LHCN-M2 (cell line): ENCODE measurements at regions not wholly inside any gene's neighbourhood (a gene's known extent, or its start where the extent isn't known, plus 50 kb on each side); places are given as distances from the start of the nearest gene placed in this dataset.

Experiments used
- DNase-seq: peaks from one replicate; pipeline ENCODE4 v3.0.0-alpha.2; 2012; ENCODE audit warnings: low read depth

DNA sequence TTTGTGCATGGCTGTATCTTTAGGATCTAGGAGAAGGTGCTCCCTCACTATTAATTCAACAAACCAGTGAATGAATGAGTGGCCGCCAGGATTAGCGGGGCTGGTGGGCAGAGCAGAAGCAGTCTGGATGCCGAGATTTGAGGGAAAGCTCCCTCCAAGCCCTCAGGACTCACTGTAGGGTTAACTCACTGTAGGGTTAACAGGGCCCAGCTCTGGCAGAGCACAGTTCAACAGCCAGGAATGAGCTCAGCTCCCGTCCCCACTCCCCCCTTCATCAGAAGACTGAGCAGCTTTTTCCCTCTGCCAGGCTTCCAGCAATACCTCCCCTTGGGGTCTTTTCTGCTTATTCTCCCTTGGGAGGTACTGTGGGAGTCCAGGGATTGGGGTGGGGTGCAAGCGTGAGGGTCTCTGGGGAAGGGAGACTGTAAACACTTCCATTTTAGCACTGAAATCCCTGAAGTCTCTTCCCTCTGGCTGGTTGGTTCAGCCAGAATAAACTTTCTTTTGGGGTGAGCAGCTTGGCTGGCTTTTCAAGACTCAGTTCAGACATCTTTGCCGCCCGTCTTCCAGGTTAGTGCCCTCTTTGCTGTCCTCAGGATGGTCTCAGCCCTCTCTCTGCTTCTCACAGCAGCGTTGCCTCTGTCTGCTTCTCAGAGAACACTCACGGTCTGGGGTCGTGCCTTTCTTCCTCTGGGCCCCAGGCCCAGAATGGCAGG, 53.7 kb upstream of the WSB1 start:
- no peak for DNase-seq

- no peak for DNase-seq
Measured at GRCh38 chr17:27240802-27241155, 53.1 kb upstream of the WSB1 start.

DNA sequence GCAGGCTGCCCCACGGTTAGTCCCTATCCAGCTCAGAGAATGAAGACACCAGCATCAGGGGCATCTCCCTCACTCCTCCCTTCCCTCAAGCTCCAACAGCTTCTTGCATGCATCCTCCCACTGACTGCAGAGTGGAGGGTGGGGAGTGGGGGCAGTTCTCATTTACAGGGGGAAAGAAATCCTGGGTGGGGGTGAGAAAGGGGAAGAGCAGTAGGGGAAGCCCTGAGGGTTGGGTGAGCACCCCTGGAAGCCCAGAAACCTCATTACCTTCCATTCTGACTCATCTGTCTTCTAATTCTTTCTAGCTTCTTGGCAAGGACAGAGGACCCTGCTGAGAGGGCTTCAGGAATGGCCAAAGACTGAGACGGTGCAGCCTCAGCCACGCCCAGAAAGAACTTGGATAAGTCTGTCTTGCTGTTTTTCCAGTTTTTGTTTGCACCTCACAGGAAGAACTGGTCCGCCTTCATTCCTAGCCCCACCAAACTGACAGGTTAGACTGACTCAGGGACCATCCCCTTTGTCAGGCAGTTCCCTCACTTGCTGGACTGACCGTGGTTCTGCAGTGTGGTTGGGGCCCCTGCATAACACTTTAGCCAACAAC, 52.5 kb upstream of the WSB1 start:
- peak; percentile 13 for DNase-seq

DNA sequence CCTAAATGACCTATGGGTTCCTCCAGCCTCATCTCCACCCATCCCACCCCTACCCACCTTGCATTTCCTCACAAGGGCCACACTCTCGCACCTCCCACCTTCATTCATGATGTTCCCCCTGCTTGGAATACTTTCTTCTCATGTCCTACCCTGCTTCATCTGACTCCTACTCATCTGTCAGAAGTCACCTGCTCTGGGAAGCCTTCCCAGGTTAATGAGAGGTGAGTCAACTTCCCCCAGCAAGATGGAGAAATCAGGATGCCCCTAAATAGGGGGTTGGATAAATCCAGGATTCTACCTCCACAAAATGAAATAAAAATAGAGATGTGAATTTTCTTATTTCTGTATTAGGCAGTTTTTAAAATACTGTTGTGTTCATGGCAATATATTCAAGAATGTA, 51.0 kb upstream of the WSB1 start:
- no peak for DNase-seq

DNA sequence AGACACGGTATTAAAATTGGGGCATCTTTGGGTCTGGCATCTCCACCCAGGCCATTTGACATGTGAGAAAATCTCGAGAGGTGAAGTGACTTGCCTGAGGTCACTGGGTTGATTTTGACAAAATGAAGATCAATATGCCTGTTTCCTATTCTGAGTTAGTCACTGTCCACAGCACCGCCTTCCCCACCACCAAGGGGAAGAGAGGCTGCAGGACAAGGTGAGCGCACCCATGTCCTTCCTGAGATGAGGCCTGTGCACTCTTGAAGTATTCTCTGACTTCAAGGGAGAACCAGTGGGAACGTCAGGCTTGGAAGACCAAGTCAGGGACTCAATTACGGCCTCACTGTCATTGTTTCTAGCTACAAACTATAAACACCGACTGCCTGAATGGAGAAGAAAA, 49.9 kb upstream of the WSB1 start:
- DNase-seq: no peak
